Loucy (cell line): ENCODE measurements at regions not wholly inside any gene's neighbourhood (a gene's known extent, or its start where the extent isn't known, plus 50 kb on each side); places are given as distances from the start of the nearest gene placed in this dataset.

Source experiments
- CTCF ChIP-seq: fragments of 200-600 bp; sonication (generic); conservative IDR thresholded peaks from 2 replicates; pipeline ENCODE4 v1.5.1; 2014; ENCODE audit warnings: mild to moderate bottlenecking, antibody characterized with exemption, low read length
- EZH2phosphoT487 ChIP-seq: fragments of 200-600 bp; IDR thresholded peaks from 2 replicates; pipeline ENCODE4 v1.6.1; 2018; ENCODE audit warnings: antibody characterized with exemption, mild to moderate bottlenecking, moderate library complexity, borderline replicate concordance

GRCh38 chr5:173778152-173778782 lies 109.9 kb upstream of the CPEB4 start:
- no peak for TF ChIP-seq CTCF
- no peak for TF ChIP-seq EZH2phosphoT487
